CD14-positive monocyte (primary cell): ENCODE measurements at regions not wholly inside any gene's neighbourhood (a gene's known extent, or its start where the extent isn't known, plus 50 kb on each side); places are given as distances from the start of the nearest gene placed in this dataset. TPM values are rescaled to one million over a fixed set of nuclear protein-coding genes. Genes with fewer than 3 reads are reported as not detected.

Experiments used
- DNase-seq, 3 donors: peaks; one replicate each; pipeline ENCODE4 v3.0.0-alpha.2; 2011 to 2022
- H2AFZ ChIP-seq: 2 replicates; pipeline ENCODE4 v1.6.0; 2012; ENCODE audit warnings: mild to moderate bottlenecking, low read depth, low read length, inconsistent platforms; ENCODE audit not compliant: insufficient read depth, poor library complexity, severe bottlenecking
- H3K27ac ChIP-seq, 2 donors: 1 replicate in 1 of 2; 2 replicates in 1 of 2; pipeline ENCODE4 v1.5.1; 2012 to 2013; ENCODE audit warnings: low read length in 2 of 2, control low read depth in 1 of 2, inconsistent platforms in 1 of 2, low read depth in 1 of 2, mild to moderate bottlenecking in 1 of 2
- H3K27me3 ChIP-seq, 2 donors: one replicate each; pipeline versions ENCODE4 v1.6.0 to v1.6.1; 2011 to 2013; ENCODE audit warnings: low read length in 2 of 2; ENCODE audit not compliant: control insufficient read depth in 2 of 2, insufficient read depth in 2 of 2
- H3K36me3 ChIP-seq, 2 donors: replicated peaks in 1 of 2; 1 replicate in 1 of 2; 2 replicates in 1 of 2; pipeline versions ENCODE4 v1.5.1 to v1.6.1; 2012 to 2013; ENCODE audit warnings: low read length in 2 of 2, control low read depth in 1 of 2, inconsistent platforms in 1 of 2, mild to moderate bottlenecking in 1 of 2; ENCODE audit not compliant: insufficient read depth in 2 of 2, control insufficient read depth in 1 of 2
- H3K4me1 ChIP-seq, 2 donors: 1 replicate in 1 of 2; 2 replicates in 1 of 2; pipeline versions ENCODE4 v1.5.1 to v1.6.1; 2012 to 2013; ENCODE audit warnings: low read length in 2 of 2, control low read depth in 1 of 2, inconsistent platforms in 1 of 2, mild to moderate bottlenecking in 1 of 2, moderate library complexity in 1 of 2; ENCODE audit not compliant: insufficient read depth in 2 of 2, control insufficient read depth in 1 of 2
- H3K4me2 ChIP-seq: replicated peaks from 2 replicates; pipeline ENCODE3; 2012; ENCODE audit warnings: low read length, moderate library complexity, mild to moderate bottlenecking; ENCODE audit not compliant: poor library complexity, severe bottlenecking; ENCODE audit errors: extremely low read depth
- H3K4me3 ChIP-seq, 3 experiments: fragments of 200-600 bp in 1 of 3; sonication (generic) in 1 of 3; replicated peaks in 1 of 3; 1 replicate in 2 of 3; 2 replicates in 1 of 3; pipeline ENCODE4 v1.5.1; 2011 to 2013; ENCODE audit warnings: low read length in 3 of 3, mild to moderate bottlenecking in 3 of 3, control low read depth in 2 of 3, low read depth in 2 of 3, inconsistent platforms in 1 of 3, moderate library complexity in 1 of 3
- H3K79me2 ChIP-seq: 2 replicates; pipeline ENCODE4 v1.6.0; 2012; ENCODE audit warnings: mild to moderate bottlenecking, control low read depth, inconsistent platforms, low read length, moderate library complexity; ENCODE audit not compliant: insufficient read depth
- H3K9ac ChIP-seq: 2 replicates; pipeline ENCODE4 v1.6.0; 2017; ENCODE audit warnings: low read length, mild to moderate bottlenecking; ENCODE audit not compliant: insufficient read depth, poor library complexity, severe bottlenecking
- H3K9me3 ChIP-seq, 2 donors: replicated peaks in 1 of 2; 1 replicate in 1 of 2; 2 replicates in 1 of 2; pipeline versions ENCODE4 v1.5.1 to v1.6.1; 2012 to 2013; ENCODE audit warnings: low read length in 2 of 2, control low read depth in 1 of 2; ENCODE audit not compliant: control insufficient read depth in 1 of 2, insufficient read depth in 1 of 2
- H4K20me1 ChIP-seq: 2 replicates; pipeline ENCODE4 v1.6.0; 2012; ENCODE audit warnings: mild to moderate bottlenecking, low read length, control low read depth, moderate library complexity; ENCODE audit not compliant: insufficient read depth
- H3K27ac Mint-ChIP-seq, 7 donors: one replicate each; pipeline ENCODE4 v1.8.0; 2020; ENCODE audit warnings: mild to moderate bottlenecking in 7 of 7, mixed read lengths in 7 of 7, moderate library complexity in 6 of 7, inconsistent platforms in 2 of 7
- H3K27me3 Mint-ChIP-seq, 3 donors: one replicate each; pipeline ENCODE4 v1.8.0; 2021 to 2022; ENCODE audit warnings: low read depth in 3 of 3, mild to moderate bottlenecking in 3 of 3, mixed read lengths in 3 of 3, moderate library complexity in 3 of 3, inconsistent platforms in 1 of 3
- H3K36me3 Mint-ChIP-seq, 2 donors: one replicate each; pipeline ENCODE4 v1.8.0; 2020; ENCODE audit warnings: mixed read lengths in 2 of 2, inconsistent platforms in 1 of 2, mild to moderate bottlenecking in 1 of 2
- H3K4me1 Mint-ChIP-seq: one replicate; pipeline ENCODE4 v1.8.0; 2020; ENCODE audit warnings: mild to moderate bottlenecking, mixed read lengths
- H3K4me3 Mint-ChIP-seq, 2 donors: one replicate each; pipeline ENCODE4 v1.8.0; 2020; ENCODE audit warnings: mild to moderate bottlenecking in 2 of 2, mixed read lengths in 2 of 2, moderate library complexity in 1 of 2
- H3K9me3 Mint-ChIP-seq, 7 donors: one replicate each; pipeline ENCODE4 v1.8.0; 2020 to 2022; ENCODE audit warnings: mixed read lengths in 7 of 7, mild to moderate bottlenecking in 6 of 7, moderate library complexity in 6 of 7, inconsistent platforms in 2 of 7
- WGBS: methylation state at CpG from one replicate; pipeline ENCODE4 v1.1.5; 2013; ENCODE audit warnings: missing lambda C conversion rate; ENCODE audit not compliant: insufficient coverage; 5-methylcytosine and 5-hydroxymethylcytosine counted together
- intact Hi-C, 2 donors: fragments of 100-400 bp; cut with micrococcal nuclease; formaldehyde crosslinking; loops; one replicate each; pipeline versions ENCODE4 v1.15.0 to v1.15.1; 2023
- small RNA-seq: library from RNA; depleted of rRNA; stranded (forward); fragments of <200 nt; gene quantifications from one replicate; pipeline ENCODE3, GENCODE V24; 2012; ENCODE audit warnings: low read depth; ENCODE audit not compliant: insufficient read length
- TF ChIP-seq, protein P1 (sequence below): fragments of 200-600 bp; IDR thresholded peaks from one replicate; pipeline ENCODE4 v1.8.0; 2022; ENCODE audit warnings: antibody characterized with exemption, mild to moderate bottlenecking

GRCh38 chr10:121425623-121426022, 172.6 kb downstream of the FGFR2 start:
- H3K27me3 ChIP-seq, result no peaks in the 10 kb centered on the region
- Mint-ChIP-seq H3K4me3 (no peak overlapping the region), H3K4me1 (no peaks in the 10 kb centered on the region), H3K27ac (no peak overlapping the region), H3K36me3 (no peaks in the 10 kb centered on the region), H3K27me3 (peaks cover 0 to 5% (median 0%) of the 10 kb centered on the region in 3 donors), H3K9me3 (peaks cover 0 to 15% (median 7%) of the 10 kb centered on the region in 7 donors)
- no peak overlapping the region for H3K4me3 ChIP-seq
- H3K27ac ChIP-seq, result no peak overlapping the region
- no peaks in the 10 kb centered on the region for H3K9me3 ChIP-seq
- no peak for DNase-seq
- H3K9ac ChIP-seq, result no peak overlapping the region
- H2AFZ ChIP-seq, result no peak overlapping the region
- no peaks in the 10 kb centered on the region for H3K4me1 ChIP-seq
- H4K20me1 ChIP-seq, result no peaks in the 10 kb centered on the region
- WGBS, result no CpG with 5 or more reads among the region's 4 CpGs
- TF ChIP-seq, protein P1, sequence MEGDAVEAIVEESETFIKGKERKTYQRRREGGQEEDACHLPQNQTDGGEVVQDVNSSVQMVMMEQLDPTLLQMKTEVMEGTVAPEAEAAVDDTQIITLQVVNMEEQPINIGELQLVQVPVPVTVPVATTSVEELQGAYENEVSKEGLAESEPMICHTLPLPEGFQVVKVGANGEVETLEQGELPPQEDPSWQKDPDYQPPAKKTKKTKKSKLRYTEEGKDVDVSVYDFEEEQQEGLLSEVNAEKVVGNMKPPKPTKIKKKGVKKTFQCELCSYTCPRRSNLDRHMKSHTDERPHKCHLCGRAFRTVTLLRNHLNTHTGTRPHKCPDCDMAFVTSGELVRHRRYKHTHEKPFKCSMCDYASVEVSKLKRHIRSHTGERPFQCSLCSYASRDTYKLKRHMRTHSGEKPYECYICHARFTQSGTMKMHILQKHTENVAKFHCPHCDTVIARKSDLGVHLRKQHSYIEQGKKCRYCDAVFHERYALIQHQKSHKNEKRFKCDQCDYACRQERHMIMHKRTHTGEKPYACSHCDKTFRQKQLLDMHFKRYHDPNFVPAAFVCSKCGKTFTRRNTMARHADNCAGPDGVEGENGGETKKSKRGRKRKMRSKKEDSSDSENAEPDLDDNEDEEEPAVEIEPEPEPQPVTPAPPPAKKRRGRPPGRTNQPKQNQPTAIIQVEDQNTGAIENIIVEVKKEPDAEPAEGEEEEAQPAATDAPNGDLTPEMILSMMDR, result no peak
- H3K79me2 ChIP-seq, result no peaks in the 10 kb centered on the region
- H3K36me3 ChIP-seq, result no peaks in the 10 kb centered on the region
- intact Hi-C loops, result no loop called here
- H3K4me2 ChIP-seq, result no peak overlapping the region

DNA sequence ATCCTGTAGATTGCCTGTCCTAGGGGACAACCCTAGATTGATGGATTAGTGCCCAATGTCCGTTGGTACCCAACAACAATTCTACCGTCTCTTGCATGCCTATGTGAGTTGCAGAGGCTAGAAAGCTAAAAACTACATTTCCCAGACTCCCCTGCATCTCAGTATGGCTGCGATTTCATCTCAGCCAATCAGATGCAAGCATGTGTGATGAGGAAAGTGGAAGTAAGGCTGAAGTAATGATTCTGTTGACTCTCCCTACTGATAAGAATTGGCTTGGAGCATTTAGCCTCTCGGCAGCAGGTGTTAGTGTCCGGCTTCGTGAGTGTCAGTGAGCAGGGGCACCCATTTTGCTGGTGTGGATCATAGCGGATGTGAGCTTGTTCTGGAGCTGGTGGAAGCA, 171.9 kb downstream of the FGFR2 start:
- peaks cover 3 to 16% (median 9%) of the 10 kb centered on the region in 7 donors for H3K9me3 Mint-ChIP-seq
- Histone ChIP-seq H3K4me1 (no peaks in the 10 kb centered on the region), H4K20me1 (no peaks in the 10 kb centered on the region), H3K27ac (no peak overlapping the region), H3K9ac (no peak overlapping the region), H3K79me2 (no peaks in the 10 kb centered on the region), H2AFZ (no peak overlapping the region), H3K4me3 (no peak overlapping the region), H3K4me2 (no peak overlapping the region), H3K27me3 (no peaks in the 10 kb centered on the region), H3K9me3 (no peaks in the 10 kb centered on the region), H3K36me3 (no peaks in the 10 kb centered on the region)
- H3K4me1 Mint-ChIP-seq, result no peaks in the 10 kb centered on the region
- H3K36me3 Mint-ChIP-seq, result no peaks in the 10 kb centered on the region
- H3K4me3 Mint-ChIP-seq, result no peak overlapping the region
- no peak overlapping the region for H3K27ac Mint-ChIP-seq
- H3K27me3 Mint-ChIP-seq, result peaks cover 0 to 5% (median 0%) of the 10 kb centered on the region in 3 donors
- intact Hi-C loops, result no loop called here
- TF ChIP-seq, protein P1, result no peak
- WGBS, result 100% methylated on average over 4 of the region's 7 CpGs
- DNase-seq, result no peak

Small RNA genes lying in the stretch of these regions (small RNA-seq; reads per million reads assigned to genes)
- gene RN7SKP167, result not detected
